ENCODE measurements at regions not wholly inside any gene's neighbourhood (a gene's known extent, or its start where the extent isn't known, plus 50 kb on each side); places are given as distances from the start of the nearest gene placed in this dataset.

DNA sequence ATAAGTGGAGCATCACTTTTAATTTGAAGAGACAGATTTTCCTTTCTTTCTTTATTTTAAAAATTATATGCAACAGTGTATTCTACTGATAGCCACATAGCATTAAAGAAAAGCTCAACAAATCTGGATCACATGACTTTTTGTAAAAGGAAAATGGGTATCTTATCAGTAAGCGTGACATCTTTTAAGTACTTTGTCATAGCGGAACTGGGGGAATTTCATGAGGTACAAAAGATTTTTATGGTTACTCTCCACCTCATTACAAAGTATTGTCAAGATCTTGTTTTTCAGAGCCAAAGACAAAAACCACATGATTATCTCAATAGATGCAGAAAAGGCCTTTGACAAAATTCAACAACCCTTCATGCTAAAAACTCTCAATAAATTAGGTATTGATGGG is 219.6 kb upstream of the ZPLD1 start (continued):
- TF ChIP-seq, protein P1, sequence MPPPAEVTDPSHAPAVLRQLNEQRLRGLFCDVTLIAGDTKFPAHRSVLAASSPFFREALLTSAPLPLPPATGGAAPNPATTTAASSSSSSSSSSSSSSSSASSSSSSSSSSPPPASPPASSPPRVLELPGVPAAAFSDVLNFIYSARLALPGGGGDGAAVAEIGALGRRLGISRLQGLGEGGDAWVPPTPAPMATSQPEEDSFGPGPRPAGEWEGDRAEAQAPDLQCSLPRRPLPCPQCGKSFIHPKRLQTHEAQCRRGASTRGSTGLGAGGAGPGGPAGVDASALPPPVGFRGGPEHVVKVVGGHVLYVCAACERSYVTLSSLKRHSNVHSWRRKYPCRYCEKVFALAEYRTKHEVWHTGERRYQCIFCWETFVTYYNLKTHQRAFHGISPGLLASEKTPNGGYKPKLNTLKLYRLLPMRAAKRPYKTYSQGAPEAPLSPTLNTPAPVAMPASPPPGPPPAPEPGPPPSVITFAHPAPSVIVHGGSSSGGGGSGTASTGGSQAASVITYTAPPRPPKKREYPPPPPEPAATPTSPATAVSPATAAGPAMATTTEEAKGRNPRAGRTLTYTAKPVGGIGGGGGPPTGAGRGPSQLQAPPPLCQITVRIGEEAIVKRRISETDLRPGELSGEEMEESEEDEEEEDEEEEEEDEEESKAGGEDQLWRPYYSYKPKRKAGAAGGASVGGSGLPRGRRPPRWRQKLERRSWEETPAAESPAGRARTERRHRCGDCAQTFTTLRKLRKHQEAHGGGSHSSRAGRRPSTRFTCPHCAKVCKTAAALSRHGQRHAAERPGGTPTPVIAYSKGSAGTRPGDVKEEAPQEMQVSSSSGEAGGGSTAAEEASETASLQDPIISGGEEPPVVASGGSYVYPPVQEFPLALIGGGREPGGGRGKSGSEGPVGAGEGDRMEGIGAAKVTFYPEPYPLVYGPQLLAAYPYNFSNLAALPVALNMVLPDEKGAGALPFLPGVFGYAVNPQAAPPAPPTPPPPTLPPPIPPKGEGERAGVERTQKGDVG (CRISPR knock-in tag; IDR thresholded peaks at IDR 0.05): no peak

DNA sequence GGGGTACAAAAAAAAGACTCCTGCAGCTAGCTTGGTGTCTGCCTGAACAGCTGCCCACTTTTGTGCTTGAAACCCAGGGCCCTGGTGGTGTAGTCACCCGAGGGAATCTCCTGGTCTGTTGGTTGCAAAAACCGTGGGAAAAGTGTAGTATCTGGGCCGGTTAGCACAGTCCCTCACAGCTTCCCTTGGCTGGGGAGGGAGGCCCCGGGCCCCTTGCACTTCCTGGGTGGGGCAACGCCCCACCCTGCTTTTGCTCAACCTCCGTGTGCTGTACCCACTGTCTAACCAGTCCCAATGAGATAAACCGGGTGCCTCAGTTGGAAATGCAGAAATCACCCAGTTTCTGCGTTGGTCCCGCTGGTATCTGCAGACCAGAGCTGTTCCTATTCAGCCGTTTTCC is 211.7 kb upstream of the ZPLD1 start:
- RAD21 ChIA-PET (ENCODE audit: unreplicated experiment): interaction anchor here (0.8 to 13.0 kb wide), 5 partner anchors 164 to 416 kb away, joined by 3 to 659 read pairs (median 4); partner anchors contain the start of gene NFKBIZ

More for the DNA sequence above, 211.7 kb upstream of the ZPLD1 start:
- H3K4me2 ChIP-seq (ENCODE audit: control insufficient read depth, insufficient read depth): no peak overlapping the region
- no peak overlapping the region for H2AFZ ChIP-seq (ENCODE audit: control insufficient read depth, low read depth, low read length)
- no TSS peak for BruUV-seq (replicated peaks)
- TF ChIP-seq CHD2 (IDR thresholded peaks at IDR 0.05; ENCODE audit: borderline replicate concordance, low read depth, low read length) (no peak), TCF3 (IDR thresholded peaks at IDR 0.05; ENCODE audit: borderline replicate concordance, insufficient read depth, low read depth, low read length) (no peak)
- H3K4me1 ChIP-seq (ENCODE audit: control insufficient read depth, insufficient read depth, low read length): peaks cover 4% of the 10 kb centered on the region; the same call in 1 of the 2 replicates
- no peaks in the 10 kb centered on the region for H3K27me3 ChIP-seq (replicated peaks in 1 of 2; ENCODE audit: control insufficient read depth in 2 of 2, insufficient read depth in 2 of 2, low read length in 1 of 2)
- FAIRE-seq (no peak), ATAC-seq (no peak), DNase-seq (ENCODE audit: low read depth, low spot score) (no peak)
- H3K36me3 ChIP-seq (ENCODE audit: control insufficient read depth in 2 of 2, insufficient read depth in 2 of 2, low read length in 1 of 2): no peaks in the 10 kb centered on the region
- no peaks in the 10 kb centered on the region; the same call in 2 of the 3 replicates for H3K9me3 ChIP-seq (replicated peaks; ENCODE audit: control insufficient read depth, insufficient read depth, low read length)
- no peaks in the 10 kb centered on the region for H4K20me1 ChIP-seq (ENCODE audit: control insufficient read depth, insufficient read depth)
- POLR2A ChIA-PET: no interaction called here
- no peak overlapping the region for H3K9ac ChIP-seq (ENCODE audit: control insufficient read depth, insufficient read depth, low read length)
- H3K79me2 ChIP-seq (ENCODE audit: control insufficient read depth, insufficient read depth, low read length): no peaks in the 10 kb centered on the region
- in situ Hi-C loops (cut with MboI) (no loop called here), intact Hi-C loops (cut with micrococcal nuclease; ENCODE audit: unreplicated experiment) (no loop called here)
- H3K4me3 ChIP-seq: no peak overlapping the region
- 32% methylated on average over 10 of the region's 10 CpGs for WGBS (ENCODE audit: insufficient coverage, insufficient replicate concordance, low lambda C conversion rate, missing lambda C conversion rate)
- CTCF ChIA-PET: interaction anchor here (1.7 to 15.2 kb wide), 5 partner anchors 225 to 530 kb away, joined by 4 to 1057 read pairs (median 38); no protein-coding TSS in a partner anchor
- SMC1A ChIA-PET (ENCODE audit: uncharacterized antibody, unreplicated experiment): interaction anchor here (0.8 to 10.9 kb wide), 9 partner anchors 26 to 414 kb away, joined by 3 to 949 read pairs (median 4); no protein-coding TSS in a partner anchor
- no peak overlapping the region for H3K27ac ChIP-seq (ENCODE audit: control insufficient read depth, insufficient read depth)
